NT2/D1 (cell line): ENCODE measurements at regions not wholly inside any gene's neighbourhood (a gene's known extent, or its start where the extent isn't known, plus 50 kb on each side); places are given as distances from the start of the nearest gene placed in this dataset.

Experiments
- SUZ12 ChIP-seq: IDR thresholded peaks from 2 replicates; pipeline ENCODE4 v1.6.1; 2011; ENCODE audit not compliant: insufficient read length, insufficient read depth; ENCODE audit errors: extremely low read depth
- ZNF274 ChIP-seq: IDR thresholded peaks from 2 replicates; pipeline ENCODE4 v1.6.1; 2011; ENCODE audit warnings: mild to moderate bottlenecking, low read depth, low read length

- TF ChIP-seq ZNF274 (no peak), SUZ12 (no peak)
Measured at GRCh38 chr4:174012886-174013259, 270.6 kb downstream of the FBXO8 start.
